ENCODE measurements at regions not wholly inside any gene's neighbourhood (a gene's known extent, or its start where the extent isn't known, plus 50 kb on each side); places are given as distances from the start of the nearest gene placed in this dataset.

DNA sequence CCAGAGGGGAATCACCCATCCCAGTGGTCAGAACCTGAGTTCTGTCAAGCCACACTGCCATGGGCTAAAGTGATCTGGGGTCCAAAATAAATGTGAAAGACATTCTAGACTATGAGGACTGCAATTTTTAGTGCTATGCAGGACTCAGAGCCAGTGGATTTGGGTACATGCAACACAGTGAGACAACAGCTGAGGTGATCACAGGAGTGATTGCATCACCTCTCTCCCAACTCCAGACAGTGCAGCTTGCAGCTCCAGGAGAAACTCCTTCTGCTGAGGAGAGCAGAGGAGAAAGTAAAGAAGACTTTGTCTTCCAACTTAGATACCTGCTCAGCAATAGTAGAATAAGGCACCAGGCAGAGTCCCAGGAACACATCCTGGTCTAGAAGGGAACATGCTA lies 682.0 kb upstream of the POT1 start:
- DNase-seq (ENCODE audit: low read depth), result no peak
- no peak overlapping the region for H3K4me3 ChIP-seq (ENCODE audit: low read length)
- H3K36me3 ChIP-seq (ENCODE audit: control insufficient read depth, insufficient read depth, low read length, severe bottlenecking), result no peaks in the 10 kb centered on the region

DNA sequence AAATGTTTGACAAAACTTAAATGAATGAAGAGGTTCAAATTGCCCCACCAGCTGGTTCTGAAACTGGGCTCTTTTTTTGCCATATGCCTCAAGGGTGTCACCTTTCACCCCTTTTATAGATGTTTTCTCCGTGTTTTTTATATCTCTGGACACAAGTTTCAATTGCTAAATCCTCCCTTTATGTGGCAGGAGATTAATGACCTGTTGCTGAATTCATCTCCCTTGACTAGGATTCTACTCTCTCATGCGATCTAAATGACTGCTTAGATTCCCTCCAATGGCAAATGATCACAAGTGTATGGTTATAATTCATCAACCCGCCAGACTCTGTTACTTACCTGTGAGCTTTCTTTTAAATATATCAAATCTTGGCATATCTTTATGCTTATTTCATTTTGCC lies 677.0 kb upstream of the POT1 start:
- H3K9ac ChIP-seq (ENCODE audit: low read length), result no peak overlapping the region
- no peaks in the 10 kb centered on the region for H3K36me3 ChIP-seq (ENCODE audit: control insufficient read depth, insufficient read depth, low read length, severe bottlenecking)
- no peaks in the 10 kb centered on the region for H3K4me1 ChIP-seq (ENCODE audit: control insufficient read depth, insufficient read depth, low read length)
- no peak overlapping the region for H3K4me3 ChIP-seq (ENCODE audit: low read length)
- no peaks in the 10 kb centered on the region for H3K27me3 ChIP-seq (replicated peaks; ENCODE audit: control insufficient read depth, insufficient read depth, low read length)
- no peaks in the 10 kb centered on the region for H3K9me3 ChIP-seq (ENCODE audit: control insufficient read depth, low read length)
- no peak for DNase-seq (ENCODE audit: low read depth)

More for the DNA sequence above, 682.0 kb upstream of the POT1 start:
- peaks cover 7% of the 10 kb centered on the region for H3K9me3 ChIP-seq (ENCODE audit: control insufficient read depth, low read length)
- no peaks in the 10 kb centered on the region for H3K4me1 ChIP-seq (ENCODE audit: control insufficient read depth, insufficient read depth, low read length)
- H3K27me3 ChIP-seq (replicated peaks; ENCODE audit: control insufficient read depth, insufficient read depth, low read length), result no peaks in the 10 kb centered on the region
- no peak overlapping the region for H3K9ac ChIP-seq (ENCODE audit: low read length)

- Histone ChIP-seq H3K4me1 (ENCODE audit: control insufficient read depth, insufficient read depth, low read length) (no peaks in the 10 kb centered on the region), H3K9ac (ENCODE audit: low read length) (no peak overlapping the region), H3K4me3 (ENCODE audit: low read length) (no peak overlapping the region), H3K9me3 (ENCODE audit: control insufficient read depth, low read length) (no peaks in the 10 kb centered on the region), H3K36me3 (ENCODE audit: control insufficient read depth, insufficient read depth, low read length, severe bottlenecking) (no peaks in the 10 kb centered on the region), H3K27me3 (replicated peaks; ENCODE audit: control insufficient read depth, insufficient read depth, low read length) (no peaks in the 10 kb centered on the region)
- no peak for DNase-seq (ENCODE audit: low read depth)
Observed at GRCh38 chr7:125605241-125605640, 675.6 kb upstream of the POT1 start.

DNA sequence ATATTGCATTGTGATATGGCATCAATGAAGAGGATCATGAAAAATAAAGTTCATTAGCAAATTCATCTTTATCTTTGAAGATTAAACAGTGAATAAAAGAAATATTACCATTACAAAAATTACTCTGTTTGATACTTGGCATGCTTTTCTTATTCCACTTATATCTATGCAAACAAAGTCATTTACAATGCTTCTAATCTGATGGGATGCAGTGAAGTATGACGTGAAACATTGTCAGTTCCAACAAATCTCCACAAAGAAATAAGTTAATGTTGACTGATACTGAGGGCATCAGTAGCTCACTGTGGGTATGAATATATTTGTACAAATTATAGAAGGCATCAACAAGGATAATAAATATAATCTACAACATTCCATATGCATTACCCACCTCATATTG lies 672.8 kb upstream of the POT1 start:
- Histone ChIP-seq H3K27me3 (replicated peaks; ENCODE audit: control insufficient read depth, insufficient read depth, low read length) (no peaks in the 10 kb centered on the region), H3K9me3 (ENCODE audit: control insufficient read depth, low read length) (no peaks in the 10 kb centered on the region), H3K36me3 (ENCODE audit: control insufficient read depth, insufficient read depth, low read length, severe bottlenecking) (no peaks in the 10 kb centered on the region), H3K9ac (ENCODE audit: low read length) (no peak overlapping the region), H3K4me3 (ENCODE audit: low read length) (no peak overlapping the region), H3K4me1 (ENCODE audit: control insufficient read depth, insufficient read depth, low read length) (no peaks in the 10 kb centered on the region)
- DNase-seq (ENCODE audit: low read depth), result no peak

- DNase-seq (ENCODE audit: low read depth), result no peak
- Histone ChIP-seq H3K36me3 (ENCODE audit: control insufficient read depth, insufficient read depth, low read length, severe bottlenecking) (no peaks in the 10 kb centered on the region), H3K4me3 (ENCODE audit: low read length) (no peak overlapping the region), H3K4me1 (ENCODE audit: control insufficient read depth, insufficient read depth, low read length) (no peaks in the 10 kb centered on the region), H3K9ac (ENCODE audit: low read length) (no peak overlapping the region), H3K27me3 (replicated peaks; ENCODE audit: control insufficient read depth, insufficient read depth, low read length) (no peaks in the 10 kb centered on the region), H3K9me3 (ENCODE audit: control insufficient read depth, low read length) (no peaks in the 10 kb centered on the region)
Observed at GRCh38 chr7:125599387-125599786, 669.8 kb upstream of the POT1 start.

DNA sequence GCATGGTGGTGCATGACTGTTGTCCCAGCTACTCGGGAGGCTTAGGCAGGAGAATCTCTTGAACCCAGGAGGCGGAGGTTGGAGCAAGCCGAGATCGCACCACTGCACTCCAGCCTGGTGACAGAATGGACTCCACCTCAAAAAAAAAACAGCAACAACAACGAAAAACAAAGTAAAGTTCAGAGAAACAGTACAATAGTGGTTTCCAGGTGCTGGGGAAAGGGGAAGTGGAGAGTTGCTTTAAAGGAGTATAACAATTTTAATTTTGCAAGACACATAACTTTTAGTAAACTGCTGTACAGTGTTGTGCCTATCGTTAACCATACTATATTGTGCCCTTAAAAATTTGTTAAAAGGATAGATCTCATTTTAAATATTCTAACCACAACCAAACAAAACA lies 662.7 kb upstream of the POT1 start:
- Histone ChIP-seq H3K9ac (ENCODE audit: low read length) (no peak overlapping the region), H3K9me3 (ENCODE audit: control insufficient read depth, low read length) (no peaks in the 10 kb centered on the region), H3K36me3 (ENCODE audit: control insufficient read depth, insufficient read depth, low read length, severe bottlenecking) (no peaks in the 10 kb centered on the region), H3K4me1 (ENCODE audit: control insufficient read depth, insufficient read depth, low read length) (no peaks in the 10 kb centered on the region), H3K4me3 (ENCODE audit: low read length) (no peak overlapping the region), H3K27me3 (replicated peaks; ENCODE audit: control insufficient read depth, insufficient read depth, low read length) (no peaks in the 10 kb centered on the region)
- DNase-seq (ENCODE audit: low read depth), result no peak

DNA sequence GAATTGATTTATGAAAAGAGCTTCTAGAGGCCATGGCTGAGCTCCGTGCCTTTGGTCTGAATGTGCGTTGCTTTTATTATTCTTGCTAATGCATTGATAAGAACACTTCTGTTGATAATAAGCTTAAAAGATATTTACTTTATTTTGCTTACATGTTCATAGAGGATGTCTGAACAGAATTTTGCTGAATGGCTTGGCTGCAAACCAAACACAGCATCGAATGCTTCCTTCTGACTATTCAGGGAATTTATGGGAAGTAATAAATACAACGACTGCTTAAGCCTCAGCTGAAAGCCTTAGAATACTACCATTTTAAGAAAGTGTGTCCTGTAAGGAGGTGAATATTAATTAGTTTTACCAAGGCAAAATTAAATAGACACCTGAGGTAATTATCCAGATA lies 643.5 kb upstream of the POT1 start:
- Histone ChIP-seq H3K27me3 (replicated peaks; ENCODE audit: control insufficient read depth, insufficient read depth, low read length) (no peaks in the 10 kb centered on the region), H3K4me3 (ENCODE audit: low read length) (no peak overlapping the region), H3K9me3 (ENCODE audit: control insufficient read depth, low read length) (peaks cover 4% of the 10 kb centered on the region), H3K36me3 (ENCODE audit: control insufficient read depth, insufficient read depth, low read length, severe bottlenecking) (no peaks in the 10 kb centered on the region), H3K9ac (ENCODE audit: low read length) (no peak overlapping the region), H3K4me1 (ENCODE audit: control insufficient read depth, insufficient read depth, low read length) (no peaks in the 10 kb centered on the region)
- DNase-seq (ENCODE audit: low read depth), result no peak

DNA sequence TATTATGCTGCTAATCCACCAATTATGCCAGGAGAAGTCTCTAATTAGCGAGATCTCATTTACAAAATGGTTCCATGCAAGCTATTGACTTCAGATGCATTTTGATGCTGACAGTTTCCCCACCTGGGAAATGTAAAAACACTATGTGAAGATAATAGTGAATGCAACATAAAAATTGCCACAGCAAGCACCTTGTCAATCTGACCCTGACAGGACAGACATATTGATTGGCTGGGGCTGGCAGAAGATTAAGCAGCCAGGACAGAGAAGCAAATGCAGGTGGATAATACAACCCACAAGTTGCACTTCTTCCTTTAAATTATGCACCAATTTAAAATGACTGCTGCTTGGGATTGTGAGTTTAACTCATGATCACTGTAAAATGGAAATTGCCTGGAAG lies 642.8 kb upstream of the POT1 start:
- H3K9ac ChIP-seq (ENCODE audit: low read length), result no peak overlapping the region
- no peaks in the 10 kb centered on the region for H3K36me3 ChIP-seq (ENCODE audit: control insufficient read depth, insufficient read depth, low read length, severe bottlenecking)
- no peaks in the 10 kb centered on the region for H3K4me1 ChIP-seq (ENCODE audit: control insufficient read depth, insufficient read depth, low read length)
- H3K4me3 ChIP-seq (ENCODE audit: low read length), result no peak overlapping the region
- no peaks in the 10 kb centered on the region for H3K27me3 ChIP-seq (replicated peaks; ENCODE audit: control insufficient read depth, insufficient read depth, low read length)
- peaks cover 4% of the 10 kb centered on the region for H3K9me3 ChIP-seq (ENCODE audit: control insufficient read depth, low read length)
- no peak for DNase-seq (ENCODE audit: low read depth)

GRCh38 chr7:125568799-125569198 lies 639.2 kb upstream of the POT1 start:
- no peak for DNase-seq (ENCODE audit: low read depth)
- no peak overlapping the region for H3K9ac ChIP-seq (ENCODE audit: low read length)
- no peaks in the 10 kb centered on the region for H3K4me1 ChIP-seq (ENCODE audit: control insufficient read depth, insufficient read depth, low read length)
- no peaks in the 10 kb centered on the region for H3K9me3 ChIP-seq (ENCODE audit: control insufficient read depth, low read length)
- H3K4me3 ChIP-seq (ENCODE audit: low read length), result no peak overlapping the region
- H3K36me3 ChIP-seq (ENCODE audit: control insufficient read depth, insufficient read depth, low read length, severe bottlenecking), result no peaks in the 10 kb centered on the region
- no peaks in the 10 kb centered on the region for H3K27me3 ChIP-seq (replicated peaks; ENCODE audit: control insufficient read depth, insufficient read depth, low read length)

- Histone ChIP-seq H3K27me3 (replicated peaks; ENCODE audit: control insufficient read depth, insufficient read depth, low read length) (no peaks in the 10 kb centered on the region), H3K9ac (ENCODE audit: low read length) (no peak overlapping the region), H3K4me1 (ENCODE audit: control insufficient read depth, insufficient read depth, low read length) (no peaks in the 10 kb centered on the region), H3K9me3 (ENCODE audit: control insufficient read depth, low read length) (no peaks in the 10 kb centered on the region), H3K36me3 (ENCODE audit: control insufficient read depth, insufficient read depth, low read length, severe bottlenecking) (no peaks in the 10 kb centered on the region), H3K4me3 (ENCODE audit: low read length) (no peak overlapping the region)
- DNase-seq (ENCODE audit: low read depth), result no peak
Observed at GRCh38 chr7:125567686-125568085, 638.1 kb upstream of the POT1 start.

DNA sequence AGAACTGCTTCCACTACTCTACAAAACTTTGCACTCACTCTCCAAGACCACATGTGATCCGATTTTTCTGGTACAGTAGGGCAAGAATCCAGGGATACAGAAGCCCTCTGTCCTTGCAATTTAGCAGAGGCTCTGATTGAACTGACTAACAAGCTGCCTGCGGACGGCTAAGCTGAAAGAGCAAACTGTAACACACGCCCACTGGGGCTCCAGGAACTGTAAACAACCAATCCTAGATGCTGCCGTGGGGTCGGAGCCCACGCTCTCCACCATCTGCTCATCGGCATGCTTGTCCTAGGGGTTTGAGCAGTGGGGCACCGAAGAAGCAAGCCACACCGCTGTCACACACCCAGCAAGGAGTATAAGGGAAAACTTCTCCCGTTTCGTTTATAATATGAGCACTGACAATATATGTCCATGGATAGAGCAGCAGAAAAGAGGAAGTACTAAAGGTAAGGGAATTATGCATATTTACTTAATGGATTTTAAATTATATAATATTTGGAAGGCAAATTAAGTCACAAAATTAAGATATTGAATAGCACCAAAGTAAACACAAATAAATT lies 634.4 kb upstream of the POT1 start:
- DNase-seq (ENCODE audit: low read depth), result no peak
- H3K27me3 ChIP-seq (replicated peaks; ENCODE audit: control insufficient read depth, insufficient read depth, low read length), result no peaks in the 10 kb centered on the region
- H3K4me3 ChIP-seq (ENCODE audit: low read length), result no peak overlapping the region
- H3K9ac ChIP-seq (ENCODE audit: low read length), result no peak overlapping the region
- no peaks in the 10 kb centered on the region for H3K4me1 ChIP-seq (ENCODE audit: control insufficient read depth, insufficient read depth, low read length)
- H3K36me3 ChIP-seq (ENCODE audit: control insufficient read depth, insufficient read depth, low read length, severe bottlenecking), result no peaks in the 10 kb centered on the region
- no peaks in the 10 kb centered on the region for H3K9me3 ChIP-seq (ENCODE audit: control insufficient read depth, low read length)

GRCh38 chr7:125563557-125563956 lies 633.9 kb upstream of the POT1 start:
- Histone ChIP-seq H3K9ac (ENCODE audit: low read length) (no peak overlapping the region), H3K27me3 (replicated peaks; ENCODE audit: control insufficient read depth, insufficient read depth, low read length) (no peaks in the 10 kb centered on the region), H3K4me3 (ENCODE audit: low read length) (no peak overlapping the region), H3K9me3 (ENCODE audit: control insufficient read depth, low read length) (no peaks in the 10 kb centered on the region), H3K36me3 (ENCODE audit: control insufficient read depth, insufficient read depth, low read length, severe bottlenecking) (no peaks in the 10 kb centered on the region), H3K4me1 (ENCODE audit: control insufficient read depth, insufficient read depth, low read length) (no peaks in the 10 kb centered on the region)
- DNase-seq (ENCODE audit: low read depth), result no peak
